Neuronal stem cell (in vitro differentiated cells): ENCODE measurements at regions not wholly inside any gene's neighbourhood (a gene's known extent, or its start where the extent isn't known, plus 50 kb on each side); places are given as distances from the start of the nearest gene placed in this dataset.

Experiments
- DNase-seq: peaks from one replicate; pipeline ENCODE4 v3.0.0-alpha.2; 2013; ENCODE audit warnings: low spot score
- H2AFZ ChIP-seq: one replicate; pipeline ENCODE4 v1.6.1; 2013; ENCODE audit warnings: mild to moderate bottlenecking, low read length, inconsistent platforms
- H2AK5ac ChIP-seq: 2 replicates; pipeline ENCODE4 v1.6.1; 2013; ENCODE audit warnings: low read depth, mild to moderate bottlenecking, inconsistent platforms, low read length, moderate library complexity, mixed read lengths
- H2BK120ac ChIP-seq: 2 replicates; pipeline ENCODE4 v1.6.1; 2013; ENCODE audit warnings: low read depth, mild to moderate bottlenecking, inconsistent platforms, low read length, moderate library complexity, mixed read lengths
- H2BK12ac ChIP-seq: one replicate; pipeline ENCODE4 v1.6.1; 2013; ENCODE audit warnings: low read length, inconsistent platforms
- H2BK15ac ChIP-seq: 2 replicates; pipeline ENCODE4 v1.6.1; 2013; ENCODE audit warnings: mild to moderate bottlenecking, low read length, inconsistent platforms, mixed read lengths
- H2BK5ac ChIP-seq: one replicate; pipeline ENCODE4 v1.6.1; 2013; ENCODE audit warnings: inconsistent platforms, mild to moderate bottlenecking, low read length, moderate library complexity
- H3K14ac ChIP-seq: one replicate; pipeline ENCODE4 v1.6.1; 2013; ENCODE audit warnings: low read length, inconsistent platforms
- H3K18ac ChIP-seq: 2 replicates; pipeline ENCODE4 v1.6.1; 2013; ENCODE audit warnings: low read length, inconsistent platforms
- H3K23ac ChIP-seq: 2 replicates; pipeline ENCODE4 v1.6.1; 2013; ENCODE audit warnings: low read depth, mild to moderate bottlenecking, mixed read lengths, low read length, inconsistent platforms; ENCODE audit not compliant: poor library complexity
- H3K27ac ChIP-seq: replicated peaks from 3 replicates; pipeline ENCODE4 v1.5.1; 2013; ENCODE audit warnings: low read length, inconsistent platforms
- H3K27me3 ChIP-seq, 3 experiments: 2 replicates each; pipeline ENCODE4 v1.6.1; 2013; ENCODE audit warnings: low read length in 3 of 3, mild to moderate bottlenecking in 2 of 3, inconsistent platforms in 1 of 3, low read depth in 1 of 3, mixed read lengths in 1 of 3, moderate library complexity in 1 of 3; ENCODE audit not compliant: control insufficient read depth in 3 of 3, insufficient read depth in 3 of 3
- H3K36me3 ChIP-seq, 2 donors: replicated peaks in 1 of 2; 2 replicates each; pipeline ENCODE4 v1.6.1; 2013; ENCODE audit warnings: low read length in 2 of 2; ENCODE audit not compliant: control insufficient read depth in 2 of 2, insufficient read depth in 2 of 2
- H3K4ac ChIP-seq: 2 replicates; pipeline ENCODE4 v1.6.1; 2013; ENCODE audit warnings: inconsistent platforms, mild to moderate bottlenecking, low read length, moderate library complexity
- H3K4me1 ChIP-seq, 2 donors: 1 replicate in 1 of 2; 2 replicates in 1 of 2; pipeline ENCODE4 v1.6.1; 2013; ENCODE audit warnings: low read length in 2 of 2, low read depth in 1 of 2; ENCODE audit not compliant: control insufficient read depth in 2 of 2, insufficient read depth in 1 of 2
- H3K4me2 ChIP-seq: one replicate; pipeline ENCODE4 v1.6.1; 2013; ENCODE audit warnings: mild to moderate bottlenecking, low read length, inconsistent platforms; ENCODE audit not compliant: insufficient read depth, poor library complexity, severe bottlenecking
- H3K4me3 ChIP-seq, 2 donors: 2 replicates each; pipeline ENCODE4 v1.5.1; 2013; ENCODE audit warnings: low read length in 2 of 2, mild to moderate bottlenecking in 2 of 2, inconsistent platforms in 1 of 2, moderate library complexity in 1 of 2
- H3K79me1 ChIP-seq: one replicate; pipeline ENCODE4 v1.6.1; 2013; ENCODE audit warnings: low read depth, mild to moderate bottlenecking, inconsistent platforms, low read length, moderate library complexity
- H3K9ac ChIP-seq: one replicate; pipeline ENCODE4 v1.6.1; 2013; ENCODE audit warnings: mild to moderate bottlenecking, low read depth, low read length, inconsistent platforms; ENCODE audit not compliant: poor library complexity
- H3K9me3 ChIP-seq, 2 donors: replicated peaks in 1 of 2; 2 replicates each; pipeline versions ENCODE3 to v1.6.1; 2013; ENCODE audit warnings: low read length in 2 of 2, mild to moderate bottlenecking in 2 of 2, inconsistent platforms in 1 of 2, low read depth in 1 of 2, mixed read lengths in 1 of 2, moderate library complexity in 1 of 2; ENCODE audit not compliant: control insufficient read depth in 2 of 2, insufficient read depth in 1 of 2
- H4K8ac ChIP-seq: one replicate; pipeline ENCODE4 v1.6.1; 2013; ENCODE audit warnings: low read depth, mild to moderate bottlenecking, inconsistent platforms, low read length, moderate library complexity
- H4K91ac ChIP-seq: one replicate; pipeline ENCODE4 v1.6.1; 2013; ENCODE audit warnings: low read length, low read depth, mild to moderate bottlenecking, inconsistent platforms; ENCODE audit not compliant: poor library complexity
- WGBS, 2 donors: extraction: QIAGEN DNeasy Blood & Tissue Kit; methylation state at CpG; one replicate each; pipeline ENCODE4 v1.1.7; 2013; ENCODE audit warnings: missing lambda C conversion rate in 2 of 2, mixed read lengths in 1 of 2; ENCODE audit not compliant: insufficient read length in 2 of 2, insufficient replicate concordance in 1 of 2; ENCODE audit errors: extremely low coverage in 2 of 2; 5-methylcytosine and 5-hydroxymethylcytosine counted together

DNA sequence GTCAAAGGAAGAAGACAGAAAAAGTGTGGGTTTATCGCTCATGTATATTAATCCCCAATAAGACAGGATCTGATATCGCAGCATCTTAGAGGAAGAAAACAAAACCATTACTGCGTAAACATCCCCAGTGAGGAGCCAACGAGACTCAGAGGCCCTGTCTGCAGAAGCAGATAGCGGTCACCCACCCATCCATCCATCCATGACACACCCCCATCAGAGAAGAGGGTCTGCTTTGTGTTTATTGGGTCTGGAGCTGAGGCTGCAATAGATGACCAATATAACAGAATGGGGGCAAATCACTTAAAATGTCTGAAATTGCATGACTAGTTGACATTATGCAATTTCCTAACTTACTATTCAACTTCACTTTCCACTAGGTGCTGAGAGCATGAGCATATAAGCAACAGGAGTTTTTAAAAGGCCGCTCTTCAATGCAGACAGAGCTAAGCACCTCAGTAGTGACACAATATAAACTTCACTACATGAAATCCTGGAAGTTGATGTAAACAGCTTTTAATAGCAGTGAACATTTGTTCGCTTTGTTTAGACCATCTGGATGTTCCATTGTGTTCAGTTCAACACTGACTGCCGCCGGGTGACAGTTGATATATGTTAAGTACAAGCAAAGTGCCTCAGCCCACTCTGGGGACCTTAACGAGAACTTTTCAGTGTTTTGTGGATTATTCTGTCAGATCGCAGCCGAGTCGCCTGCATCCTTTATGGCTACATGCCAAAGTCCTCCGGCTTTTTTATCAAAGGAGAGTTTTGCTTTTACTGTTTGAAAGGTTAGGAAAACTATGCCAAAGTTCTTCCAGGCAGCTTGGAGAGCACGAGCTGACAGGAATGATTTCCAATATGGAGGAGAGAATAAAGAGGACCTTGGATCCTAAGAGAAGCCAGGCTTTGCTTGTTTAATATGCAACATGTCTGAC, 167.5 kb downstream of the ZNF281 start:
- H3K18ac ChIP-seq = no peak overlapping the region
- H3K4me3 ChIP-seq = peak overlapping the region in 1 of 2 donors; percentile 35
- no peak overlapping the region for H3K14ac ChIP-seq
- no peaks in the 10 kb centered on the region for H3K9me3 ChIP-seq
- no peaks in the 10 kb centered on the region for H3K36me3 ChIP-seq
- H3K4ac ChIP-seq = no peak overlapping the region
- peak; percentile 33 for DNase-seq
- H2AFZ ChIP-seq = peak overlapping the region; percentile 78
- H3K27ac ChIP-seq = no peak overlapping the region
- no peak overlapping the region for H2AK5ac ChIP-seq
- no peak overlapping the region for H3K9ac ChIP-seq
- no peak overlapping the region for H2BK12ac ChIP-seq
- no peak overlapping the region for H2BK5ac ChIP-seq
- H2BK120ac ChIP-seq = no peak overlapping the region
- H4K91ac ChIP-seq = no peak overlapping the region
- no peak overlapping the region for H3K23ac ChIP-seq
- H3K4me1 ChIP-seq = peaks cover 2 to 10% of the 10 kb centered on the region in 2 donors
- no CpG with 5 or more reads among the region's 15 CpGs for WGBS, 2 donors
- no peak overlapping the region for H2BK15ac ChIP-seq
- no peak overlapping the region for H3K4me2 ChIP-seq
- no peaks in the 10 kb centered on the region for H3K79me1 ChIP-seq
- H4K8ac ChIP-seq = no peak overlapping the region
- H3K27me3 ChIP-seq = no peaks in the 10 kb centered on the region

DNA sequence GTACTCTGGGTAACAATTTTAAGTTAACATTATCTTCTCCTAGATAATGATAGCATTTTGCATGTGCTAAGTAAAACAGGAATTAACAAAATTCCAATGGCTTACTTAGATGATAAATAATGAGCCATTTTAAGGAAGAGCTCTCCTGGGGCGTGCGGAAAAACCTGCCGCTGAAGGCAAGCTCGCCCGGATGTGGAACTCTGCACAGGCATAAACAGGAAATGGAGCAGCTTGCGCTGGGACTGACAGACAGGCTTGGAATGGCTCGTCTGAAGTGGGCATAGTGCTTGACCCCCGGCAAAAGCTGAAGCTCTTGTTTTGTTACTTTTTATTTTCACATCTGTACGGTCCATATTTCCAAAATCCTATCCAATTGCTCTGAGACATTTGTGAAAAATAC, 169.2 kb downstream of the ZNF281 start:
- Histone ChIP-seq H4K8ac (no peak overlapping the region), H4K91ac (no peak overlapping the region), H3K4me1 (peaks cover 2 to 10% of the 10 kb centered on the region in 2 donors), H3K4ac (no peak overlapping the region), H3K27ac (no peak overlapping the region), H3K9me3 (no peaks in the 10 kb centered on the region), H3K4me3 (no peak overlapping the region), H3K9ac (no peak overlapping the region), H2BK5ac (no peak overlapping the region), H3K14ac (no peak overlapping the region), H2BK12ac (no peak overlapping the region), H2AK5ac (no peak overlapping the region), H3K79me1 (no peaks in the 10 kb centered on the region), H2BK120ac (no peak overlapping the region), H2AFZ (no peak overlapping the region), H3K4me2 (no peak overlapping the region), H3K23ac (no peak overlapping the region), H3K36me3 (no peaks in the 10 kb centered on the region), H3K18ac (no peak overlapping the region), H3K27me3 (no peaks in the 10 kb centered on the region), H2BK15ac (no peak overlapping the region)
- DNase-seq = no peak
- no CpG with 5 or more reads among the region's 9 CpGs for WGBS, 2 donors

DNA sequence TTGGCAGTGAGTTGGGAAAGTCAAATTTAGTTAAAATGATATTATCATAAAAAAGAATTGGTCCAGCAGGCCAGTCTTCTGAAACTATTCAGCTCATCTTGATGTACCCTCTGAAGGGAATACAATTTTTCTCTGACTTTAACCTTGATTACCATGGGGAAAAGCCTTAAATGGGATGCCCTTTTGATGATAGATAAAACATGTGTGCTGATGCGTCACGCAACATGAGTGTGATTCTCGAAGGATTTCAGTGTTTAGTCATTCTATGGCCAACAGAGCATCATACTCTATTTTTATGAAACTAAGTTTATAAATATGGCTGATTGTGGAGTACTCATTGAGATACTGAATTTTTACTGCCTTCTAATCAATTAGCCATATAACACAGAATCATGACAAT, 171.5 kb downstream of the ZNF281 start:
- no CpG with 5 or more reads among the region's 3 CpGs for WGBS, 2 donors
- Histone ChIP-seq H2BK15ac (no peak overlapping the region), H3K4me2 (no peak overlapping the region)

DNA sequence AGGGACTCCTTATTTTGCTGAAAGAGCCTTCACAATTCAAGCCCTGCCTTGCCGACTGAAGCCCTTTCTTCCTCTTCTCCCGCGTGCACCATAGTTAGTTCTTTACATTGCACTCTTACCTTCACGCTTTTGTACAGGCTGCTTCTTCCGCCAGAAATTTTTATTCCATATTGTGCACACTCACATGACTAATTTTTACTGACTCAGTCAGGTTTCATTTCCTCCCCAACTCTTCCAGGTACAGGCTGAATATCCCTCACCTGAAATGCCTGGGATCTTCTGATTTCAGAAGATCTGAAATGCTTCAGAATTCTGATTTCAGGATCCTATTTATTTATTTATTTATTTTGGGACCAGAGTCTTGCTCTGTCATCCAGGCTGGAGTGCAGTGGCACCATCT, 172.8 kb downstream of the ZNF281 start:
- Histone ChIP-seq H3K14ac (no peak overlapping the region), H3K27me3 (no peaks in the 10 kb centered on the region), H3K27ac (no peak overlapping the region), H3K36me3 (no peaks in the 10 kb centered on the region), H2BK15ac (no peak overlapping the region), H3K23ac (no peak overlapping the region), H3K4me1 (peaks cover under 1 to 6% of the 10 kb centered on the region in 2 donors), H2AK5ac (no peak overlapping the region), H2AFZ (no peak overlapping the region), H4K91ac (no peak overlapping the region), H3K9ac (no peak overlapping the region), H3K4me2 (no peak overlapping the region), H4K8ac (no peak overlapping the region), H3K9me3 (no peaks in the 10 kb centered on the region), H3K79me1 (no peaks in the 10 kb centered on the region), H2BK120ac (no peak overlapping the region), H3K18ac (no peak overlapping the region), H2BK12ac (no peak overlapping the region), H2BK5ac (no peak overlapping the region), H3K4me3 (no peak overlapping the region), H3K4ac (no peak overlapping the region)
- no peak for DNase-seq
- WGBS, 2 donors = no CpG with 5 or more reads among the region's 5 CpGs

More for the DNA sequence above, 171.5 kb downstream of the ZNF281 start:
- Histone ChIP-seq H3K4ac (no peak overlapping the region), H2BK12ac (no peak overlapping the region), H3K4me1 (peaks cover 2 to 11% of the 10 kb centered on the region in 2 donors), H3K9me3 (no peaks in the 10 kb centered on the region), H4K91ac (no peak overlapping the region), H3K23ac (no peak overlapping the region), H3K27me3 (no peaks in the 10 kb centered on the region), H3K14ac (no peak overlapping the region), H2AK5ac (no peak overlapping the region), H4K8ac (no peak overlapping the region), H3K4me3 (no peak overlapping the region), H3K27ac (no peak overlapping the region), H2BK120ac (no peak overlapping the region), H3K18ac (no peak overlapping the region), H3K9ac (no peak overlapping the region), H2AFZ (no peak overlapping the region), H3K79me1 (no peaks in the 10 kb centered on the region), H2BK5ac (no peak overlapping the region), H3K36me3 (no peaks in the 10 kb centered on the region)
- no peak for DNase-seq
